SJSA1 (cell line): ENCODE measurements at regions not wholly inside any gene's neighbourhood (a gene's known extent, or its start where the extent isn't known, plus 50 kb on each side); places are given as distances from the start of the nearest gene placed in this dataset.

Source experiments
- DNase-seq, 2 experiments: peaks; one replicate each; pipeline ENCODE4 v3.0.0-alpha.2; 2015 to 2020; ENCODE audit warnings: low spot score in 2 of 2, low read depth in 1 of 2
- H3K27ac ChIP-seq: fragments of 250-450 bp; sonication (Bioruptor Pico); 2 replicates; pipeline ENCODE4 v1.5.1; 2020; ENCODE audit warnings: mild to moderate bottlenecking, moderate library complexity
- H3K27me3 ChIP-seq: fragments of 250-450 bp; sonication (Bioruptor Pico); replicated peaks from 2 replicates; pipeline ENCODE4 v1.5.1; 2020; ENCODE audit warnings: mild to moderate bottlenecking, moderate library complexity
- H3K36me3 ChIP-seq: fragments of 250-450 bp; sonication (Bioruptor Pico); 2 replicates; pipeline ENCODE4 v1.5.1; 2020; ENCODE audit warnings: mild to moderate bottlenecking
- H3K4me1 ChIP-seq: fragments of 250-450 bp; sonication (Bioruptor Pico); replicated peaks from 2 replicates; pipeline ENCODE4 v1.6.1; 2021; ENCODE audit warnings: mild to moderate bottlenecking
- H3K4me3 ChIP-seq: fragments of 250-450 bp; sonication (Bioruptor Pico); 2 replicates; pipeline ENCODE4 v1.5.1; 2020; ENCODE audit warnings: mild to moderate bottlenecking
- H3K9me3 ChIP-seq: fragments of 250-450 bp; sonication (Bioruptor Pico); replicated peaks from 2 replicates; pipeline ENCODE4 v1.5.1; 2020; ENCODE audit warnings: mild to moderate bottlenecking

- H3K27ac ChIP-seq = no peak overlapping the region
- H3K9me3 ChIP-seq = no peaks in the 10 kb centered on the region
- H3K27me3 ChIP-seq = no peaks in the 10 kb centered on the region
- H3K36me3 ChIP-seq = no peaks in the 10 kb centered on the region
- H3K4me3 ChIP-seq = no peak overlapping the region
- 0 out of 2 replicates have a peak, but pooled peaks cover 7% of the 10 kb centered on the region for H3K4me1 ChIP-seq
- peak; percentile 27 to 50 for DNase-seq
Observed at GRCh38 chr1:101309334-101310311, 72.8 kb downstream of the S1PR1 start.

- Histone ChIP-seq H3K9me3 (no peaks in the 10 kb centered on the region), H3K27ac (no peak overlapping the region), H3K4me3 (no peak overlapping the region), H3K27me3 (no peaks in the 10 kb centered on the region), H3K4me1 (0 out of 2 replicates have a peak, but pooled peaks cover 7% of the 10 kb centered on the region), H3K36me3 (no peaks in the 10 kb centered on the region)
- DNase-seq = no peak
Observed at GRCh38 chr1:101310506-101310905, 73.7 kb downstream of the S1PR1 start.

GRCh38 chr1:101311146-101311920 lies 74.5 kb downstream of the S1PR1 start:
- H3K27me3 ChIP-seq = no peaks in the 10 kb centered on the region
- DNase-seq = no peak

GRCh38 chr1:101312147-101312546 lies 75.3 kb downstream of the S1PR1 start:
- Histone ChIP-seq H3K27me3 (no peaks in the 10 kb centered on the region), H3K36me3 (no peaks in the 10 kb centered on the region), H3K27ac (no peak overlapping the region), H3K4me3 (no peak overlapping the region), H3K9me3 (no peaks in the 10 kb centered on the region), H3K4me1 (0 out of 2 replicates have a peak, but pooled peaks cover 7% of the 10 kb centered on the region)
- no peak for DNase-seq

More at GRCh38 chr1:101311146-101311920, 74.5 kb downstream of the S1PR1 start:
- Histone ChIP-seq H3K4me1 (0 out of 2 replicates have a peak, but pooled peaks cover 7% of the 10 kb centered on the region), H3K4me3 (no peak overlapping the region), H3K9me3 (no peaks in the 10 kb centered on the region), H3K27ac (no peak overlapping the region), H3K36me3 (no peaks in the 10 kb centered on the region)

- DNase-seq = no peak
- no peaks in the 10 kb centered on the region for H3K9me3 ChIP-seq
- no peak overlapping the region for H3K27ac ChIP-seq
- H3K27me3 ChIP-seq = no peaks in the 10 kb centered on the region
- 0 out of 2 replicates have a peak, but pooled peaks cover 7% of the 10 kb centered on the region for H3K4me1 ChIP-seq
- no peak overlapping the region for H3K4me3 ChIP-seq
- H3K36me3 ChIP-seq = no peaks in the 10 kb centered on the region
Observed at GRCh38 chr1:101313356-101313755, 76.5 kb downstream of the S1PR1 start.

- no peak overlapping the region for H3K27ac ChIP-seq
- peak; percentile 7 to 46 for DNase-seq
- 0 out of 2 replicates have a peak, but pooled peaks cover 7% of the 10 kb centered on the region for H3K4me1 ChIP-seq
- H3K27me3 ChIP-seq = no peaks in the 10 kb centered on the region; the same call in 1 of the 2 replicates
- no peaks in the 10 kb centered on the region for H3K36me3 ChIP-seq
- H3K9me3 ChIP-seq = no peaks in the 10 kb centered on the region
- H3K4me3 ChIP-seq = no peak overlapping the region
Observed at GRCh38 chr1:101314244-101314643, 77.4 kb downstream of the S1PR1 start.

GRCh38 chr1:101316256-101316655 lies 79.4 kb downstream of the S1PR1 start:
- no peak for DNase-seq
- H3K4me3 ChIP-seq = no peak overlapping the region

GRCh38 chr1:101316799-101317198 lies 80.0 kb downstream of the S1PR1 start:
- Histone ChIP-seq H3K27ac (no peak overlapping the region), H3K9me3 (no peaks in the 10 kb centered on the region), H3K27me3 (no peaks in the 10 kb centered on the region; the same call in 1 of the 2 replicates), H3K36me3 (no peaks in the 10 kb centered on the region), H3K4me3 (no peak overlapping the region), H3K4me1 (no peaks in the 10 kb centered on the region)
- DNase-seq = no peak

More at GRCh38 chr1:101316256-101316655, 79.4 kb downstream of the S1PR1 start:
- no peak overlapping the region for H3K27ac ChIP-seq
- no peaks in the 10 kb centered on the region for H3K4me1 ChIP-seq
- no peaks in the 10 kb centered on the region; the same call in 1 of the 2 replicates for H3K27me3 ChIP-seq
- no peaks in the 10 kb centered on the region for H3K9me3 ChIP-seq
- H3K36me3 ChIP-seq = no peaks in the 10 kb centered on the region

GRCh38 chr1:101317590-101317989 lies 80.8 kb downstream of the S1PR1 start:
- H3K27me3 ChIP-seq = no peaks in the 10 kb centered on the region; the same call in 1 of the 2 replicates
- H3K9me3 ChIP-seq = no peaks in the 10 kb centered on the region
- no peaks in the 10 kb centered on the region for H3K36me3 ChIP-seq
- no peak overlapping the region for H3K27ac ChIP-seq
- H3K4me3 ChIP-seq = no peak overlapping the region
- DNase-seq = no peak
- H3K4me1 ChIP-seq = no peaks in the 10 kb centered on the region

GRCh38 chr1:101323535-101323934 lies 86.7 kb downstream of the S1PR1 start:
- Histone ChIP-seq H3K36me3 (no peaks in the 10 kb centered on the region), H3K4me3 (no peak overlapping the region), H3K27ac (no peak overlapping the region), H3K4me1 (no peaks in the 10 kb centered on the region), H3K9me3 (no peaks in the 10 kb centered on the region), H3K27me3 (peaks cover 6% of the 10 kb centered on the region; the same call in 1 of the 2 replicates)
- no peak for DNase-seq

GRCh38 chr1:101325144-101325543 lies 88.3 kb downstream of the S1PR1 start:
- peaks cover 6% of the 10 kb centered on the region; the same call in 1 of the 2 replicates for H3K27me3 ChIP-seq
- H3K4me3 ChIP-seq = no peak overlapping the region
- H3K27ac ChIP-seq = no peak overlapping the region
- H3K9me3 ChIP-seq = no peaks in the 10 kb centered on the region
- DNase-seq = no peak
- no peaks in the 10 kb centered on the region for H3K36me3 ChIP-seq
- no peaks in the 10 kb centered on the region for H3K4me1 ChIP-seq

- DNase-seq = no peak
- H3K27ac ChIP-seq = no peak overlapping the region
- peaks cover under 1% of the 10 kb centered on the region; the same call in 1 of the 2 replicates for H3K27me3 ChIP-seq
- H3K4me1 ChIP-seq = no peaks in the 10 kb centered on the region
- no peak overlapping the region for H3K4me3 ChIP-seq
- H3K9me3 ChIP-seq = no peaks in the 10 kb centered on the region
- H3K36me3 ChIP-seq = no peaks in the 10 kb centered on the region
Observed at GRCh38 chr1:101330427-101331130, 93.8 kb downstream of the S1PR1 start.

- no peak for DNase-seq
- no peaks in the 10 kb centered on the region for H3K4me1 ChIP-seq
- no peaks in the 10 kb centered on the region; the same call in 1 of the 2 replicates for H3K27me3 ChIP-seq
- no peak overlapping the region for H3K4me3 ChIP-seq
- no peak overlapping the region for H3K27ac ChIP-seq
- no peaks in the 10 kb centered on the region for H3K36me3 ChIP-seq
- H3K9me3 ChIP-seq = no peaks in the 10 kb centered on the region
Observed at GRCh38 chr1:101331794-101332193, 95.0 kb downstream of the S1PR1 start.
